ENCODE measurements at regions not wholly inside any gene's neighbourhood (a gene's known extent, or its start where the extent isn't known, plus 50 kb on each side); places are given as distances from the start of the nearest gene placed in this dataset.

- no peak for TF ChIP-seq CTCF (IDR thresholded peaks at IDR 0.05)
- no peak for TF ChIP-seq ZFX (IDR thresholded peaks at IDR 0.05; ENCODE audit: borderline replicate concordance)
Observed at GRCh38 chr5:56337715-56338319, 104.7 kb upstream of the ANKRD55 start.
